CD8-positive, alpha-beta memory T cell (primary cell): ENCODE measurements at regions not wholly inside any gene's neighbourhood (a gene's known extent, or its start where the extent isn't known, plus 50 kb on each side); places are given as distances from the start of the nearest gene placed in this dataset.
A peak's percentile ranks its signal among the peaks of the same experiment; 100 is the strongest.
"Not testable (repeated sequence)": the region's sequence is repeated elsewhere in the genome, so short reads cannot be mapped to it uniquely, and the experiment has no call there.

ENCODE experiments used
- CTCF ChIA-PET: fragments of 350-600 bp; sonication (Branson Sonifier 250); formaldehyde crosslinking; loops from one replicate; lab custom pipeline; 2021; ENCODE audit warnings: antibody characterized with exemption; lab: Charles Lee
- POLR2A ChIA-PET: fragments of 350-600 bp; sonication (Branson Sonifier 250); formaldehyde crosslinking; loops from one replicate; lab custom pipeline; 2021; ENCODE audit warnings: antibody characterized with exemption; lab: Charles Lee
- DNase-seq, 5 donors: peaks; one replicate each; pipeline versions ENCODE4 v3.0.0 to v3.0.0-alpha.2; 2020 to 2022; ENCODE audit warnings: mixed read lengths in 1 of 5
- H3K27ac ChIP-seq: one replicate; pipeline ENCODE4 v1.7.0; 2013; ENCODE audit warnings: low read depth, mild to moderate bottlenecking, low read length, moderate library complexity
- H3K27me3 ChIP-seq: 2 replicates; pipeline ENCODE4 v1.7.0; 2013; ENCODE audit warnings: low read length, mild to moderate bottlenecking; ENCODE audit not compliant: insufficient read depth, poor library complexity, severe bottlenecking
- H3K36me3 ChIP-seq: 2 replicates; pipeline ENCODE4 v1.7.0; 2013; ENCODE audit warnings: mild to moderate bottlenecking, low read length, moderate library complexity; ENCODE audit not compliant: insufficient read depth
- H3K4me1 ChIP-seq: 2 replicates; pipeline ENCODE4 v1.7.0; 2013; ENCODE audit warnings: mild to moderate bottlenecking, low read length, moderate library complexity; ENCODE audit not compliant: insufficient read depth
- H3K4me3 ChIP-seq: 2 replicates; pipeline ENCODE4 v1.7.0; 2013; ENCODE audit warnings: mild to moderate bottlenecking, low read length
- H3K9me3 ChIP-seq: 2 replicates; pipeline ENCODE4 v1.7.0; 2013; ENCODE audit warnings: mild to moderate bottlenecking, low read length
- H3K27ac Mint-ChIP-seq, 8 donors: one replicate each; pipeline ENCODE4 v1.8.0; 2020 to 2021; ENCODE audit warnings: mixed read lengths in 8 of 8, mild to moderate bottlenecking in 6 of 8, inconsistent platforms in 3 of 8, moderate library complexity in 3 of 8
- H3K27me3 Mint-ChIP-seq, 2 donors: one replicate each; pipeline ENCODE4 v1.8.0; 2020 to 2021; ENCODE audit warnings: mixed read lengths in 2 of 2, mild to moderate bottlenecking in 1 of 2, moderate library complexity in 1 of 2
- H3K36me3 Mint-ChIP-seq, 3 donors: one replicate each; pipeline ENCODE4 v1.8.0; 2020 to 2021; ENCODE audit warnings: mixed read lengths in 3 of 3, inconsistent platforms in 1 of 3, mild to moderate bottlenecking in 1 of 3
- H3K4me1 Mint-ChIP-seq, 3 donors: one replicate each; pipeline ENCODE4 v1.8.0; 2020 to 2021; ENCODE audit warnings: mixed read lengths in 3 of 3, inconsistent platforms in 1 of 3, mild to moderate bottlenecking in 1 of 3
- H3K4me3 Mint-ChIP-seq, 7 donors: one replicate each; pipeline ENCODE4 v1.8.0; 2020 to 2021; ENCODE audit warnings: mixed read lengths in 7 of 7, mild to moderate bottlenecking in 6 of 7, moderate library complexity in 4 of 7, inconsistent platforms in 2 of 7
- H3K9me3 Mint-ChIP-seq, 5 donors: one replicate each; pipeline ENCODE4 v1.8.0; 2020 to 2022; ENCODE audit warnings: mixed read lengths in 5 of 5, mild to moderate bottlenecking in 3 of 5, moderate library complexity in 2 of 5, inconsistent platforms in 1 of 5

GRCh38 chr7:106537119-106537518 is 123.8 kb downstream of the CCDC71L start:
- Histone ChIP-seq H3K27me3 (no peaks in the 10 kb centered on the region), H3K4me1 (no peaks in the 10 kb centered on the region), H3K9me3 (no peaks in the 10 kb centered on the region), H3K27ac (no peak overlapping the region), H3K36me3 (no peaks in the 10 kb centered on the region), H3K4me3 (no peak overlapping the region)
- CTCF ChIA-PET, result no interaction called here
- Mint-ChIP-seq H3K9me3 (peaks cover 0 to 1% (median 0%) of the 10 kb centered on the region in 5 donors), H3K36me3 (no peaks in the 10 kb centered on the region), H3K27ac (peak overlapping the region in 4 of 8 donors; percentile 13 to 65 (median 26)), H3K27me3 (peaks cover 3 to 6% of the 10 kb centered on the region in 2 donors), H3K4me3 (no peak overlapping the region), H3K4me1 (peaks cover 3 to 19% (median 12%) of the 10 kb centered on the region in 3 donors)
- no peak for DNase-seq
- POLR2A ChIA-PET, result no interaction called here

DNA sequence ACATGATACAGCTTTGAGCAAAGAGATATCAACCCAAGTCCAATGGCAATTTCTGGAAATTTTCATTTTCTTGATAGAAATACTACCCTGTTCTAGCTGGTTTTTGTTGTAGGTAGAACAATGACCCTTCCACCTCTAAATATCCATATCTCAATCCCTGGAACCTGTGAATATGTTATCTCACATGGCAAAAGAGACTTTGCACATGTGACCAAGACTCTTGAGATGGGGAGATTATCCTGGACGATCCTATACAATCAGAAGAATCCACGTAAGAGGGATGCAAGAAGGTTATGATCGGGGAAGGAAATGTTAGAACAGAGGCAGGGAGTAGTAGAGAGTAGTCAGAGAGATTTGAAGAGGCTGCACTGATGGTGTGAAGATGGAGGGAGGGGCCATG is 124.9 kb downstream of the CCDC71L start:
- Mint-ChIP-seq H3K4me3 (no peak overlapping the region), H3K27ac (no peak overlapping the region), H3K36me3 (no peaks in the 10 kb centered on the region), H3K27me3 (peaks cover 0 to 6% of the 10 kb centered on the region in 2 donors), H3K4me1 (peaks cover 3 to 19% (median 12%) of the 10 kb centered on the region in 3 donors), H3K9me3 (peaks cover 0 to 1% (median 0%) of the 10 kb centered on the region in 5 donors)
- ChIA-PET CTCF (no interaction called here), POLR2A (no interaction called here)
- Histone ChIP-seq H3K27me3 (no peaks in the 10 kb centered on the region), H3K4me1 (no peaks in the 10 kb centered on the region), H3K9me3 (no peaks in the 10 kb centered on the region), H3K4me3 (no peak overlapping the region), H3K27ac (no peak overlapping the region), H3K36me3 (no peaks in the 10 kb centered on the region)
- no peak for DNase-seq

GRCh38 chr7:106535234-106535932 is 125.6 kb downstream of the CCDC71L start:
- Histone ChIP-seq H3K4me1 (no peaks in the 10 kb centered on the region), H3K27ac (no peak overlapping the region), H3K4me3 (no peak overlapping the region), H3K27me3 (no peaks in the 10 kb centered on the region), H3K9me3 (no peaks in the 10 kb centered on the region), H3K36me3 (no peaks in the 10 kb centered on the region)
- no peak for DNase-seq
- Mint-ChIP-seq H3K9me3 (peaks cover 0 to 1% (median 0%) of the 10 kb centered on the region in 5 donors), H3K27me3 (peaks cover 0 to 6% of the 10 kb centered on the region in 2 donors), H3K27ac (peak overlapping the region in 2 of 8 donors; percentile 17 to 18), H3K4me1 (peaks cover 3 to 19% (median 12%) of the 10 kb centered on the region in 3 donors), H3K36me3 (no peaks in the 10 kb centered on the region), H3K4me3 (peak overlapping the region in 1 of 7 donors; percentile 3)
- CTCF ChIA-PET, result no interaction called here
- POLR2A ChIA-PET, result no interaction called here

- Mint-ChIP-seq H3K9me3 (peaks cover 0 to 1% (median 0%) of the 10 kb centered on the region in 5 donors), H3K36me3 (no peaks in the 10 kb centered on the region), H3K27me3 (peaks cover 0 to 6% of the 10 kb centered on the region in 2 donors), H3K4me3 (no peak overlapping the region), H3K27ac (no peak overlapping the region), H3K4me1 (peaks cover 3 to 19% (median 12%) of the 10 kb centered on the region in 3 donors)
- POLR2A ChIA-PET, result no interaction called here
- H3K27ac ChIP-seq, result peak overlapping the region; percentile 54
- no peaks in the 10 kb centered on the region for H3K9me3 ChIP-seq
- H3K36me3 ChIP-seq, result no peaks in the 10 kb centered on the region
- no peaks in the 10 kb centered on the region for H3K27me3 ChIP-seq
- H3K4me1 ChIP-seq, result no peaks in the 10 kb centered on the region
- no peak for DNase-seq
- CTCF ChIA-PET, result no interaction called here
- H3K4me3 ChIP-seq, result no peak overlapping the region
Observed at GRCh38 chr7:106534271-106534846, 126.6 kb downstream of the CCDC71L start.

GRCh38 chr7:106530183-106530582 is 130.8 kb downstream of the CCDC71L start:
- H3K9me3 Mint-ChIP-seq, result not testable (repeated sequence)

DNA sequence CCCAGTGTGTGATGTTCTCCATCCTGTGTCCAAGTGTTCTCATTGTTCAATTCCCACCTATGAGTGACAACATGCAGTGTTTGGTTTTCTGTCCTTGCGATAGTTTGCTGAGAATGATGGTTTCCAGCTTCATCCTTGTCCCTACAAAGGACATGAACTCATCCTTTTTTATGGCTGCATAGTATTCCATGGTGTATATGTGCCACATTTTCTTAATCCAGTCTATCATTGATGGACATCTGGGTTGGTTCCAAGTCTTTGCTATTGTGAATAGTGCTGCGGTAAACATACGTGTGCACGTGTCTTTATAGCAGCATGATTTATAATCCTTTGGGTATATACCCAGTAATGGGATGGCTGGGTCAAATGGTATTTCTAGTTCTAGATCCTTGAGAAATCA is 134.3 kb downstream of the CCDC71L start:
- H3K27ac ChIP-seq, POLR2A ChIA-PET, H3K36me3 ChIP-seq, H3K4me1 ChIP-seq, H3K27ac Mint-ChIP-seq, H3K27me3 ChIP-seq, H3K9me3 Mint-ChIP-seq, CTCF ChIA-PET, H3K4me3 Mint-ChIP-seq, H3K4me3 ChIP-seq, H3K36me3 Mint-ChIP-seq, H3K4me1 Mint-ChIP-seq, DNase-seq, H3K9me3 ChIP-seq: not testable (repeated sequence)
- H3K27me3 Mint-ChIP-seq, result peaks cover 10 to 19% of the 10 kb centered on the region in 2 donors

More at GRCh38 chr7:106530183-106530582, 130.8 kb downstream of the CCDC71L start:
- H3K27me3 ChIP-seq, H3K4me1 ChIP-seq, H3K27me3 Mint-ChIP-seq, POLR2A ChIA-PET, H3K27ac ChIP-seq, H3K4me3 Mint-ChIP-seq, DNase-seq, CTCF ChIA-PET, H3K36me3 ChIP-seq, H3K27ac Mint-ChIP-seq, H3K4me1 Mint-ChIP-seq, H3K36me3 Mint-ChIP-seq, H3K4me3 ChIP-seq, H3K9me3 ChIP-seq: not testable (repeated sequence)

DNA sequence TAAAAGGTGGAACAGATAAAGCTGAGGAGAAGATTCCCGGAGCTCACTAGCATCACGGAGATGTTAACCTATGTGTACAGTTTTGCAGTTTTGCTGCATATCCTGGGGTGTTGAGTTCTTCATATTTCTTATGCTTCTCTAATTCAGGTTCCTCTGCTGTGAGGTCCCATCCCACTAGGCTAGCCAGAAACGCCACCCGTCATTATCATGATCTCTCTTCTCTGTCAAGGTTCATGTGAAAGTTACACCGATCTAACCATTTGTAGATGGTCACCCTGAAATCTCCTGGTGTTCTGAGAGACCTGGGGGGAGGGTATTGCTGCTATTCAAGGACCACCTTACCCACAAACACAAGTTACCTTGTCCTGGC is 136.3 kb downstream of the CCDC71L start:
- Histone ChIP-seq H3K27me3 (no peaks in the 10 kb centered on the region), H3K27ac (no peak overlapping the region), H3K9me3 (no peaks in the 10 kb centered on the region), H3K36me3 (no peaks in the 10 kb centered on the region), H3K4me1 (no peaks in the 10 kb centered on the region), H3K4me3 (no peak overlapping the region)
- ChIA-PET CTCF (no interaction called here), POLR2A (no interaction called here)
- H3K4me1 Mint-ChIP-seq, result peaks cover 0 to 4% (median 0%) of the 10 kb centered on the region in 3 donors
- peaks cover 12 to 31% of the 10 kb centered on the region in 2 donors for H3K27me3 Mint-ChIP-seq
- no peaks in the 10 kb centered on the region for H3K36me3 Mint-ChIP-seq
- no peaks in the 10 kb centered on the region for H3K9me3 Mint-ChIP-seq
- peak overlapping the region in 2 of 8 donors; percentile 17 to 36 for H3K27ac Mint-ChIP-seq
- DNase-seq, result no peak
- peak overlapping the region in 2 of 7 donors; percentile 17 to 30 for H3K4me3 Mint-ChIP-seq

DNA sequence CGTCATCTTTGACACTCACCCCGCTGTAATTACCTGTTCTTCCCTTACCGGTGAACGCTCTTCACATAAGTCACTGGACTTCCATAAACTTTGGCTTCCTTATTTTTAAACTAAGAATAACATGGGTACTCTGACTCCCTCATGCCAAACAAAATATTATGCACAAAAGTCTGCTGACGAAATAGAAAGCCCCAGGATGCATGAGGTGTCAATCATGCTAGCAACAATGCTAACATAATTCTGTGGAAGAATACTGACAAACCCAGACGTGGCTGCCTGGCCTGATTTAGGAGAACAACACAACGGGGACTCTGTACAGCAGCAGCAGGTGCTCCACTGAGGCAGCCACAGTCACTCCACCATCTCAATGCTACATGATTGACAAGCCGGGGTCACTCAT is 137.5 kb downstream of the CCDC71L start:
- peaks cover 16 to 42% of the 10 kb centered on the region in 2 donors for H3K27me3 Mint-ChIP-seq
- POLR2A ChIA-PET, result no interaction called here
- H3K36me3 Mint-ChIP-seq, result no peaks in the 10 kb centered on the region
- CTCF ChIA-PET, result no interaction called here
- Histone ChIP-seq H3K4me1 (no peaks in the 10 kb centered on the region), H3K27ac (no peak overlapping the region), H3K27me3 (no peaks in the 10 kb centered on the region), H3K9me3 (no peaks in the 10 kb centered on the region), H3K4me3 (no peak overlapping the region), H3K36me3 (no peaks in the 10 kb centered on the region)
- H3K9me3 Mint-ChIP-seq, result no peaks in the 10 kb centered on the region
- H3K27ac Mint-ChIP-seq, result no peak overlapping the region
- peaks cover 0 to 4% (median 0%) of the 10 kb centered on the region in 3 donors for H3K4me1 Mint-ChIP-seq
- DNase-seq, result no peak
- H3K4me3 Mint-ChIP-seq, result no peak overlapping the region
